Aorta (tissue), 5 donors: ENCODE measurements at regions not wholly inside any gene's neighbourhood (a gene's known extent, or its start where the extent isn't known, plus 50 kb on each side); places are given as distances from the start of the nearest gene placed in this dataset.
A peak's percentile ranks its signal among the peaks of the same experiment; 100 is the strongest.

ENCODE experiments used
- ATAC-seq: fragments of 200-7000 bp; cut with Tn5 transposase; one replicate; pipeline ENCODE4 v1.9.1; 2022; ENCODE audit warnings: moderate library complexity; ENCODE audit not compliant: low FRiP score
- DNase-seq, 2 donors: peaks; one replicate each; pipeline ENCODE4 v3.0.0-alpha.2; 2020
- H3K27ac ChIP-seq, 2 donors: one replicate each; pipeline ENCODE4 v1.5.1; 2013; ENCODE audit warnings: low read length in 2 of 2, mild to moderate bottlenecking in 2 of 2, moderate library complexity in 2 of 2, control low read depth in 1 of 2, inconsistent platforms in 1 of 2, low read depth in 1 of 2
- H3K27me3 ChIP-seq, 2 donors: one replicate each; pipeline ENCODE4 v1.6.1; 2013; ENCODE audit warnings: control low read depth in 1 of 2, low read length in 1 of 2, mild to moderate bottlenecking in 1 of 2, moderate library complexity in 1 of 2; ENCODE audit not compliant: insufficient read depth in 2 of 2, control insufficient read depth in 1 of 2
- H3K36me3 ChIP-seq, 2 donors: one replicate each; pipeline ENCODE4 v1.6.1; 2013; ENCODE audit warnings: control low read depth in 1 of 2, low read length in 1 of 2, mild to moderate bottlenecking in 1 of 2; ENCODE audit not compliant: insufficient read depth in 2 of 2, control insufficient read depth in 1 of 2
- H3K4me1 ChIP-seq, 2 donors: one replicate each; pipeline ENCODE4 v1.6.1; 2013; ENCODE audit warnings: low read length in 2 of 2, control low read depth in 1 of 2, mild to moderate bottlenecking in 1 of 2, moderate library complexity in 1 of 2; ENCODE audit not compliant: insufficient read depth in 2 of 2, control insufficient read depth in 1 of 2
- H3K4me3 ChIP-seq, 2 donors: one replicate each; pipeline ENCODE4 v1.5.1; 2013; ENCODE audit warnings: low read length in 2 of 2, control low read depth in 1 of 2, mild to moderate bottlenecking in 1 of 2
- H3K9me3 ChIP-seq: one replicate; pipeline ENCODE4 v1.6.1; 2013; ENCODE audit warnings: mild to moderate bottlenecking, low read length; ENCODE audit not compliant: control insufficient read depth
- WGBS, 2 donors: extraction: QIAGEN DNeasy Blood & Tissue Kit; methylation state at CpG; one replicate each; pipeline ENCODE4 v1.1.7; 2013; 5-methylcytosine and 5-hydroxymethylcytosine counted together
- intact Hi-C, 2 donors: fragments of 100-400 bp; cut with DNase I; formaldehyde crosslinking; loops; one replicate each; pipeline versions ENCODE4 v1.14.2 to v1.15.0; 2022
- donor health status: healthy with polysubstance abuse.
- donor health status: Bipolar disorder and iron deficiency.
- donor health status: DM: no; HTN: no; CAD: no.
- donor health status: DM: no; HTN: no; CAD: no.
- donor health status: DM: yes; HTN: yes; CAD: no.

GRCh38 chr19:30653646-30654386 is 281.6 kb downstream of the ZNF536 start:
- intact Hi-C loops: loop anchor here in 1 of 2 donors (10.0 kb wide), 1 partner anchor 419 kb away; no protein-coding TSS in a partner anchor
- Histone ChIP-seq H3K4me3 (no peak overlapping the region), H3K4me1 (no peaks in the 10 kb centered on the region), H3K27ac (no peak overlapping the region), H3K27me3 (no peaks in the 10 kb centered on the region), H3K9me3 (no peaks in the 10 kb centered on the region), H3K36me3 (no peaks in the 10 kb centered on the region)
- ATAC-seq (no peak), DNase-seq (no peak)
- WGBS, 2 donors: 83 to 84% methylated on average over 13 of the region's 13 CpGs

DNA sequence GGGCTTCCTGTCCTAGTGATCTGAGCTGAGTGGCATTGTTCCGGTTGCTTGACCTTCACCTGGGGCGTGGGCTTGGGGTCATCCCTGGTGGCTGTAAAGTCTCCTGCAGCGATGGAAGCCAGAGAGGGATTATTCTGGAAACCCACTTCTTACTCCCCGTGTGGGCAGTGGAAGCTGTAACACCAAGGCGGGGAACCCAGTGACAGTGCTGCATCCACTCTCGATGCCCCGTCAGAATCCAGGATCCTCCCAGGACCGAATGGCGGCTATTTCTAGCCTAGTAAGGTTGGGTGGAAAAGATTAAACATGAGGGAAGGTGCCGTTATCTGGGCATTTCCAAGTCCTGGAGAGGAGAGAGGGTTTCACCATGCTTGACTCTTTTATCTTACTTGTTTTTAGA is 280.6 kb downstream of the ZNF536 start:
- H3K27ac ChIP-seq: no peak overlapping the region
- H3K36me3 ChIP-seq: no peaks in the 10 kb centered on the region
- DNase-seq (no peak), ATAC-seq (no peak)
- H3K9me3 ChIP-seq: no peaks in the 10 kb centered on the region
- intact Hi-C loops: loop anchor here in 1 of 2 donors (10.0 kb wide), 1 partner anchor 418 kb away; no protein-coding TSS in a partner anchor
- no peak overlapping the region for H3K4me3 ChIP-seq
- no peaks in the 10 kb centered on the region for H3K4me1 ChIP-seq
- no peaks in the 10 kb centered on the region for H3K27me3 ChIP-seq
- 80 to 84% methylated on average over 10 of the region's 10 CpGs for WGBS, 2 donors

GRCh38 chr19:30651691-30652090 is 279.5 kb downstream of the ZNF536 start:
- intact Hi-C loops: loop anchor here in 1 of 2 donors (10.0 kb wide), 1 partner anchor 417 kb away; no protein-coding TSS in a partner anchor
- ATAC-seq: no peak
- WGBS, 2 donors: 60 to 69% methylated on average over 2 of the region's 2 CpGs
- Histone ChIP-seq H3K36me3 (no peaks in the 10 kb centered on the region), H3K9me3 (no peaks in the 10 kb centered on the region), H3K27ac (no peak overlapping the region), H3K4me3 (no peak overlapping the region), H3K4me1 (no peaks in the 10 kb centered on the region), H3K27me3 (no peaks in the 10 kb centered on the region)
- no peak for DNase-seq

DNA sequence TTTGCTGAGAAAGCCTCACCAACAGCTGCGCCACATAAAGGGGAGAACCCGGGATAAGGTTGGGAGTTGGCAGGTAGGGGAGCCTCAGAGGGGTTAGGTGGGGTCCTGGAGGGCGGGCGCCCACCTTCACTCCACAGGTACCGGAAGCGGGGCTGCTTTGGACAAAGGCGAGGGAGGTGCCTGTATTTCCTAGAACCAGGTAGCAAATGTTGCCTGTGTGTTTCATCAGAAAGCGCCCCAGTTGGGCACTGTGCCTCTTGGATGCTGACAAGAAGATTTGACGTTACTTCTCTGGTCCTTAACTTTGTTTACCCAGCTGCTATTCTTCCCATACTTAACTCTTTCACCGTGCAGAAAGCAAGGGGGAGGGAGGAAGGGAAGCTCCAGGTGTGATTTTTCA is 278.9 kb downstream of the ZNF536 start:
- 55 to 62% methylated on average over 10 of the region's 10 CpGs for whole genome bisulfite sequencing, 2 donors
- Histone ChIP-seq H3K27me3 (no peaks in the 10 kb centered on the region), H3K4me3 (no peak overlapping the region), H3K27ac (no peak overlapping the region), H3K4me1 (no peaks in the 10 kb centered on the region), H3K9me3 (no peaks in the 10 kb centered on the region), H3K36me3 (no peaks in the 10 kb centered on the region)
- DNase-seq (peak in 1 of 2 donors; percentile 53), ATAC-seq (no peak)
- intact Hi-C loops: loop anchor here in 1 of 2 donors (10.0 kb wide), 1 partner anchor 416 kb away; no protein-coding TSS in a partner anchor

GRCh38 chr19:30649934-30650614 is 277.9 kb downstream of the ZNF536 start:
- Histone ChIP-seq H3K36me3 (no peaks in the 10 kb centered on the region), H3K4me1 (no peaks in the 10 kb centered on the region), H3K4me3 (no peak overlapping the region), H3K27me3 (no peaks in the 10 kb centered on the region), H3K9me3 (no peaks in the 10 kb centered on the region), H3K27ac (no peak overlapping the region)
- 14 to 15% methylated on average over 9 of the region's 9 CpGs for WGBS, 2 donors
- no peak for ATAC-seq
- intact Hi-C loops: loop anchor here in 1 of 2 donors (10.0 kb wide), 1 partner anchor 415 kb away; no protein-coding TSS in a partner anchor
- peak in 1 of 2 donors; percentile 24 for DNase-seq

- H3K27ac ChIP-seq: no peak overlapping the region
- 72 to 73% methylated on average over 12 of the region's 12 CpGs for WGBS, 2 donors
- DNase-seq (no peak), ATAC-seq (no peak)
- no peaks in the 10 kb centered on the region for H3K9me3 ChIP-seq
- H3K27me3 ChIP-seq: no peaks in the 10 kb centered on the region
- H3K36me3 ChIP-seq: no peaks in the 10 kb centered on the region
- no peak overlapping the region for H3K4me3 ChIP-seq
- intact Hi-C loops: no loop called here
- H3K4me1 ChIP-seq: no peaks in the 10 kb centered on the region
These were observed 277.0 kb downstream of the ZNF536 start for GRCh38 chr19:30648866-30649862.

- no peak overlapping the region for H3K4me3 ChIP-seq
- no peak for ATAC-seq
- no peaks in the 10 kb centered on the region for H3K4me1 ChIP-seq
- DNase-seq: peak in 1 of 2 donors; percentile 62
- H3K27me3 ChIP-seq: no peaks in the 10 kb centered on the region
- intact Hi-C loops: no loop called here
- H3K27ac ChIP-seq: no peak overlapping the region
- H3K9me3 ChIP-seq: no peaks in the 10 kb centered on the region
- H3K36me3 ChIP-seq: no peaks in the 10 kb centered on the region
- WGBS, 2 donors: 58 to 61% methylated on average over 19 of the region's 19 CpGs
These were observed 275.9 kb downstream of the ZNF536 start for GRCh38 chr19:30647891-30648720.
